Limb (tissue), 2 donors: ENCODE measurements at regions not wholly inside any gene's neighbourhood (a gene's known extent, or its start where the extent isn't known, plus 50 kb on each side); places are given as distances from the start of the nearest gene placed in this dataset.
"Not testable (repeated sequence)": the region's sequence is repeated elsewhere in the genome, so short reads cannot be mapped to it uniquely, and the experiment has no call there.

ENCODE experiments used
- DNase-seq, 2 donors: peaks; one replicate each; pipeline ENCODE4 v3.0.0-alpha.2; 2016; ENCODE audit errors: extremely low spot score in 2 of 2

DNA sequence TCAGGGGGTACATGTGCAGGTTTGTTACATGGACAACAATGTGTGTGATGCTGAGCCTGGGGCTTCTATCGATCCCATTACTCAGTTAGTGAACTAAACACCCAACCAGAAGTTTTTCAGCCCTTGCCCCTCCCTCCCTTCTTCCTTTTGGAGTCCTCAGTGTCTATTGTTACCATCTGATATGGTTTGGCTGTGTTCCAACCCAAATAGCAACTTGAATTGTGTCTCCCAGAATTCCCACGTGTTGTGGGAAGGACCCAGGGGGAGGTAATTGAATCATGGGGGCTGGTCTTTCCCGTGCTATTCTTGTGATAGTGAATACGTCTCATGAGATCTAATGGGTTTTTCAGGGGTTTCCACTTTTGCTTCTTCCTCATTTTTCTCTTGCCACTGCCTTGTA lies 186.3 kb downstream of the AEBP2 start:
- DNase-seq, result not testable (repeated sequence)

DNA sequence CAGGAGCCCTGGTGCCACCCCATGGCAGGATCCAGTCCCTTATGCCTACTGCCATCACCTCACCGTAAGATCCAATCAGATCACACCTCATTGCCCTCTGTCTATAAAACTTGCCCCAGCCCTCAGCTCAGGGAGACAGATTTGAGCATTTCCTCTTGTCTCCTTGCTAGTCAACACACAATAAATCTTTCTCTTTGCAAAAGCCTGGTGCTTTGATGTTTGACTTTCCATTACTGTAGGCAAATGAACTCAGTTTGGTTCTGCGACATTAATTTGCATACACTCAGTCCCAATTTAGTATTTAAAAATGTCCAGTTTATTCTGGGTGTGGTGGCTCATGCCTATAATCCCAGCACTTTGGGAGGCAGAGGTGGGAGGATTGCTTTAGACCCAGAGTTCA lies 188.4 kb downstream of the AEBP2 start:
- DNase-seq, result no peak

DNA sequence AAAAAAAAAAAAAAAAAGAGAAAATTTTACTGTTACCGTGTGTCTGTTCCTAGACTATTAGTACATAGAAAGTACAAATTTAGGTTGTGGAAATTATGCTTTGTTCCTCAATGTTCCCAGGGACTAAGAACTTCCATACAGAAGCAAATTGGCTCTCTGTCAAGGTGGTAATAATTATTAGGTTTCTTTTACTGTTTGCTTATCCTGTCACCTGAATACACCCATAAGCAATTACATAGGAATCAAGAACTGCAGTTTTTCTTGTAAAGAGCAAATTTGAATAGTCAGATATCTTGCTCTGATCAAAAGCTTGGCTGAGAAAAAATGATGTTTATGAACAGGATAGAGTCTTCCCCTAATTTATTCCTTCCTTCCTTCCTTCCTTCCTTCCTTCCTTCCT lies 191.2 kb downstream of the AEBP2 start:
- DNase-seq, result no peak

DNA sequence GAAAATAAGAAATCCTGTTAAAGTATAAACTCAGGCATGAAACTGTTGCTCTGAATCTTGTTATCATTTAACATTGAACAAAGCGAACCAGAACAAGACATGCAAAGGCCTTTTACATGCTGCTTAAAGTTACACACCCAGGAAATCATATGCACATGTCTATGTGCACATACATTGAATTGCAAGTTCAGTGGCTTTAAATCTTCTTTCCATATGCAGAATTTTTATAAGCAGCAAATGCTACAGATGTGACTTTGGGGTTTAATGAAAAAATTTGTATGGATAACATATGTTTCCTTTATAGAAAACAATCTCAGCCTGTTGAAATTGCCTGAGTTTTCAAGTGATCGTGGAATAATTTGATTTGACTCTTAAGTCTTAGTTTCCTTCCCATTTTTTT lies 193.9 kb downstream of the AEBP2 start:
- peak in 1 of 2 donors; percentile 54 for DNase-seq

DNA sequence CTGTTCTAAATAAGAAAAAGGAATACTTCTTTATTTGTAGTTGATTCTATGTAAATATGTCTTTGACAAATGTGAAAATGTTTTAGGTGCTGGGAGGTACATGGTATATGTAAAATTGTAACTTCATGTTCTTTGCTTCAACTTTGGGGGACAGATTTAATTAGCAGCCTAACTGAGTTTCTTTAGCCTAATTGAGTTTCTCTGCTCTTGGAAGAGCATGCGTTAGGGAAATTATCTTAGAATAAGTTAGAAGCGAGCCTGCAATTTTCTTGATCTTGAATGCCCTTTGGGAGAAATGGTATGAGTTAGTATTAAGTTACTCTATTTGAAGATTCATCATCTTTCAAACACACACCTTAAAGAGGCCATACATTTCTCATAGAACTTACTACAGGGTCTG lies 194.3 kb downstream of the AEBP2 start:
- DNase-seq, result no peak

DNA sequence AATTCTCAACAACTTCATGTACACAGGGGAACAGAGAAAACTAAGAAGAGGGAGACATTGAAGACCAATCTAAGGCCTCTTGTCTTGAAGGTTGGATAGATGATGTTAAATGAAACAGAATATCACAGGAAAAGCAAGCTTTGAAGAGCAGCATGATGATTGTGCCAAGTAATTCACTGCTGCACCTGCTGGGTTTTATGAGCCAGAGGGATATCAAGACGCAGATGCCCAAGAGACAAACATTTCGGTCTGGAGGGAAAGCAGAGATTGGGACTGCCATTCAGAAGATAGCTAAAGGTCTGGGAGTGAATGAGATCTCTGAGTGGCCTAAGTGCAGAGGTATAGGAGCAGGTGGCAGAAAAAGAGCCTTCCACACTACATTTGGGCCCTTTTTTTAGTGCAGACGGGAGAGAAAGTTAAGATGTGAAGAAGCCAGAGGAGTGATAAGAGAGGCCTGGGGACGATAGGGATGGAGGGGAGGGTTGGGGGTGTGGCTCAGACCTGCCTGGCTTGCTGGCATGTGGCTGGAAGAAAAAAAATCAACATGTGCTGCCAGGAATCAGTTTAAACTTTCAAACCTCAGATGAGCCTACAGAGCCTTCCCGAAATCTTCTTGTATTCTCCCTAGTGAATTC lies 200.6 kb downstream of the AEBP2 start:
- no peak for DNase-seq

DNA sequence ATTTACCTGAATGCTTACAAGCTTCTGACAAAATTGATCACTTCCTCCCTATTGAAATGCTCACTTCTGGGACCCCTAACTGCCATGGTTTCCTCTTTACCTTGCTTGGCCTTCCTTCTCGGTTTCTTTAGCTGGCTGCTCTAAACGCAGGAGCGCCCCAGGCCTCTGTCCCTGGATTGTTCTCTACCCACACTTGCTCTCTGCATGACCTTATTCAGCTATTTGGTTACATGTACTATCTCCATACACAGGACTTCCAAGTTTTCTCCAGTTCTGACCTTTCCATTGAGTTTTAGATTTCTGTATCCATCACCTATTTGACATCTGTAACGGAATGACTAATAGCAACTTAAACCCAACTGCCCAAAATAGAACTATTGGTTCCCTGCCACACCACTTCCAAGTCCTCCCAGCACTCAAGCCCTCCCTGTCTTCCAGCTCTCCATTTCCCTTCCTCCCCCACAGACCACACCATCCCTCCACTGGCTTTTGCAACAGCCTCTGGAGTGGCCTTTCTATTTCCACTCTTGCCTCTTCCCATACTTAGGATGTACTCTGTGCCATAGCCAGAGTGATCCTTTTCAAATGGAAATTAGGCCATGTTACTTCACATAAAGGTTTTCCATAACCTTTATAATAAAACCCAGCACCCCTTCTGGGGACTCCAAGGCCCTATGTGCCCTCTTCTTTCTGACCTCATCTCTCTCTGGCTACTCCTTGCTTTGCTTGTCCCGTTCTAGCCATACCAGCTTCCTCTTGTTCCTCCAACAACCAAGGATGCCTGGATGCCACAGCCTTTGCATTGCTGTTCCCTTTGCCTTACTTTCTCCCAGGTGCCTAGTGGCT lies 202.2 kb downstream of the AEBP2 start:
- no peak for DNase-seq

DNA sequence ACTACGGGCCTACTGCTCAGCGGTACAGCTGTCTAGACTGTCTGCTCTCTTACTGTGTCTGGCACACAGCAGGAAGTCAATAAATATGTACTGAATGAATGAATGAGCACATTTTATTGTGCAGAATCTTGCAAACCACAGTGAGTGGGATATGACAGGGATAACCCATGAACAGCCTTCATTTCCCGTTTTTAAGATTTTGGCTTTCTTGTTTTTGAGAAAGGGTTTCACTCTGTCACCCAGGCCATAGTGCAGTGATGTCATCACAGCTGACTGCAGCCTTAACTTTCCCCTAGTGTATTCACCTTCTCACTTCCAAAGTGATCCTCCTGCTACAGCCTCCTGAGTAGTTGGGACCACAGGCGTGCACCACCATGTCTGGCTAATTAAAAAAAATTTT lies 203.1 kb downstream of the AEBP2 start:
- DNase-seq, result no peak

DNA sequence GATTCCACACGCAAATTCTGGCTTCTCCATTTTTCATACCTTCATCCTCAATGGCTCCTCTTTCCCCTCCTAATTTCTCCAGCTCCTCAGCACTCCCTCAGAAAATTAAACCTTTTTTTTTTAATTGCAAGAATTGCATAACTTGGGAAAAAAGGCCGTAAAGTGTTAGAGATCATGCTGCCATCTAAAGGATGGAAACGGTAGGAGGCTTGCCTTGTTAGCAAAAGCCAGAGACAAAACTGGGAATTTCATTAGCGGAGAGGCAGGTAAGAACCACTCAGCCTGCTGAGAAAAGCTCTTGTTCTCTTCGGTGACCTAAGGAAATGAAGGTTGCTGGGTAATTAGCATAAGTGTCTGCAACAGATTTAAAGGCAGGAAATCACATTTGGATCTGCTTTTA lies 204.3 kb downstream of the AEBP2 start:
- DNase-seq, result peak in 1 of 2 donors; percentile 72

DNA sequence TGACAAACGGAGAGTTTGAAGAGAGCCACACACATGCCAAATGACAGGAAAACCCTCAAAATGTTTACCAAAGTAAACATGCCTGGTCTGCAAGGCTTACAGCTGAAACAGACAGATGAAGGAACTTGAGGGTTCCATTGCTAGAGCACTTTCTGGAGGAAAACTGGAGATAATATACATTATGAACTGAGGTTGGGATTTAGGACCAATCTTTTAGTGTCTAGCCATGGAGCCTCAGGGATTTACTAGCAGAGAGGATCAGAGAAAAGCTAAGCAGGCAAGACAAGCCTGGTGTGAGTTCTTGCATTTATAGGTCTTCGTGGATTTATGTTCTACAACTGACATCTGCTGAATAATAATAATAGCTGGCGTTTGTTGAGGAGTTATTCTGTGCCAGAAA lies 205.3 kb downstream of the AEBP2 start:
- no peak for DNase-seq

DNA sequence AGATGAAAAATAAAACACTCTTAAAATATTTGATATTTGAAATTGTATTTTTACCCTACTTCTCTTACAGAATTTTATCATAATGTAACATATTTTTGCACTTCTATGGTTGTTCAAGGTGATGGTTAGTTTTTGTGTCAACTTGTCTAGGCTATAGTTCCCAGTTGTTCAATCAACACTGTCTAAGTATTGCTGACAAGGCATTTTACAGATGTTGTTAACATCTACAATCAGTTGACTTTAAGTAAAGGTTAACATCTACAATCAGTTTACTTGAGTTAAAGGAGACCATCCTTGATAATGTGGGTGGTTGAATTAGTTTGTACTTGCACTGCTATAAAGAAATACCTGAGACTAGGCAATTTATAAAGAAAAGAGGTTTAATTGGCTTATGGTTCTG lies 206.5 kb downstream of the AEBP2 start:
- no peak for DNase-seq

DNA sequence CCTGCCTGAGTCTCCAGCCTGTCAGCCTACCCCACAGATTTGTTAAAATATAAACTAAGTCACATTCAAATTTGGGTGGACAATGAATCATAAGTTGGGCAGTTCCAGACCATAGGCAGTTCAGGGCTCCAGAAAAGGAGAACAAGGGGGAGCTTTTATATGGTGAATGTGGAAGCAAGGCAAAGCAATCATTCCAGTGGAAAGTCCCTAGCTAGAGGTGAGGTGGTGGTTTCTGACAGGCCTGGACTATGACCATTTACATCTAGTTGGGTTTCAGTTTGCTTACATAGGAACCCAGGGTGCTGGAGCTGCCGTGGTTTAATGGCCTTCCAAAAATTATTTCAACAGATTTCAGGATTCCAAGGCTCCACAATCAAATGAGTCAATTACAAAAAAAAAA lies 207.3 kb downstream of the AEBP2 start:
- no peak for DNase-seq

DNA sequence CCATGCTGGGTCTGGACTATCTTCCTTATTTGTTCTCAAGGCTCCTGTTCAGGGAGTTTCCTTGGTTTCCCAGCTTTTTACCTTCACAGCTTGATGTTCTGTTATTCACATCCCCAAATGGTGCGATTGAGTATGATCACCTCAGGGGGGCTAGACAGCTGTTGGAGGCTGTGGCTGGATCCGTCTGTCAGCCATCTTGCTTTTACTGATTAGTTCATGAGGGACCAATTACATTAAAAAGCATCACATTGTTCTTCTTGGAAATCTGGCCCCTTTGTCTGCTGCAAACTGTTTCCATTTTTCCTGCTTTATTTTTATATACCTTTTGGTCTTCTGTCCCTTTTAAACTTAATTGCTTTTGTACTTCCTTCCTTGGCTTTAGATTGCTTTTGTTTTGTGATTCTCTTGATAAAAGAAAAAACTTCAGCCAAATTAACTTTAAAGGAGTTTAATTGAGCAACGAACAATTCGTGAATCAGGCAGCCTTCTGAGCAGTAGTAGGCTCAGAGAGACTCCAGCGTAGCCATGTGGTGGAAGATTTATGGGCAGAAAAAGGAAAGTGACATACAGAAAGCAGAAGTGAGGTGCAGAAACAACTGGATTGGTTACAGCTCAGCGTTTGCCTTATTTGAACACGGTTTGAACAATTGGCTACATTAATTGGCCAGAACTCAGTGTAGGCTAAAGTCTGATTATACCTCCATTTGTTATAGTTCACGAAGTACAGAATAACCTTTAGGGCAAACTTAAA lies 208.7 kb downstream of the AEBP2 start:
- no peak for DNase-seq

DNA sequence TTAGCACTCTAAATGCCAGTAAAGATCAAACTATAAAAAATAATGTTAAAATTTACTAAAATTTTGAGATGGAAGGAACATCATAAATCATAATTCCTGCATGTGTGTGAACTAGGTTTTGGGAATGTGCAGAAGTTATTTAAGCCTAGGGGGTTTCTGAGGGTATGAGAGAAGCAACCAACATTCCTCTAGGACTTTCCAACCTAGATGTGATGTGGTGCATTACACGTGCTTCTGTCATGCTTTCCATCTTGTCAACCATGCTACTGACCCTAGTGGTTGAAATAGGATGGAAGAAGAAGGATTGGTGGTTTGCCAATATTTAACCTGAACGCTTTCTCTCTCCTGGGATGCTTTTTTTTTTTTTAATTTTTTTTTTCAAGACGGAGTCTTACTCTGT lies 209.3 kb downstream of the AEBP2 start:
- no peak for DNase-seq

DNA sequence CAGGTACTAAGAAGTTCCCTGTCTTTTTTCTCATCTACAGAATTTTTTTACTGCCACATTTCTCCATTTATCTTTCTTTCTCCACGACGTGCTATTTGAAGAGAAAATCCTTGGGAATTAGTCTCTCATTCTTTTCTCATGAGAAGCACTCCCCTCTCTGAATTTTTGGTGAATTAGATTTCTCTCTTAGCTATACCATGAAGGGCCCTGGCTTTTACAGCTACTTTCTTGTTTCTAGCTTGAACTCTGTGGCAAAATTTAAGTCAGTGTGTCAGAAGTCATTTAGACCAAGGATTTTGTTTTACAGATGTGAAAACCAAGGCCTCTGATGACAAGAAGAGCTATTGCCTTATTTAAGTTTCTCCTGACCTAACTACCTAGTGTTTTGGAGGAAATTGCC lies 213.1 kb downstream of the AEBP2 start:
- no peak for DNase-seq

DNA sequence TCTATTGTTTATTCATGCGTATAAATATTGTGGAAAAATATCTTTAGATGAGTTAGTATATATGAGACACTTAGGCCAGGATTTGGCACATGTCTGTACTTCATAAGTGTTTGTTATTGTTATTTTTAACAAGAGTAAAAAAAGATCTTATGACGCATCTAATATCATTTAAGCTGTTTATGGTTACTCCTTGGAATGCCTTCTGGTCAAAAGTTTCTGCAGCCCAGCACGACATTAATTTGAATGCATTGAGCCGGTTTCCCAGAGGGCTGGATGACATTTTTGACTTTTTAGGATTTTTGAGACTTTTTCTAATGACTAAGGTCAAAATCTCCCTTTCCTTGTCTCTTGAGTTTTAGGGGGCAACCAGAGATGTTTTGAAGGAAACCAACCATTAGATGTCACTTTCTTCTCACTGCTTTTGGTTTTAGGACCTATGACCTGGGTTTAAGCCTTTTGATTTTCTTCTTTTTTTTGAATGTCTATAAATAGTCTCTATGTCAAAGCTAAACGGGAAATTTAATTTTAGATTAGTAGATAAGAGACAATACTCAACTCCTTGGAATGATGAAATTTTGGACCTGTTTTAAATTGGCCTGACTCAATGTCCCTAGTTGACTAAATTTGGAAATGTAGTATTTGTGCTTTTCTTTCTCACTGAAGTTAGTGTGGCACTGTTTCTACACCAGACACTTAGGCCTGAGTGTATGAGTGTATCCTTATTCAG lies 215.5 kb downstream of the AEBP2 start:
- no peak for DNase-seq

DNA sequence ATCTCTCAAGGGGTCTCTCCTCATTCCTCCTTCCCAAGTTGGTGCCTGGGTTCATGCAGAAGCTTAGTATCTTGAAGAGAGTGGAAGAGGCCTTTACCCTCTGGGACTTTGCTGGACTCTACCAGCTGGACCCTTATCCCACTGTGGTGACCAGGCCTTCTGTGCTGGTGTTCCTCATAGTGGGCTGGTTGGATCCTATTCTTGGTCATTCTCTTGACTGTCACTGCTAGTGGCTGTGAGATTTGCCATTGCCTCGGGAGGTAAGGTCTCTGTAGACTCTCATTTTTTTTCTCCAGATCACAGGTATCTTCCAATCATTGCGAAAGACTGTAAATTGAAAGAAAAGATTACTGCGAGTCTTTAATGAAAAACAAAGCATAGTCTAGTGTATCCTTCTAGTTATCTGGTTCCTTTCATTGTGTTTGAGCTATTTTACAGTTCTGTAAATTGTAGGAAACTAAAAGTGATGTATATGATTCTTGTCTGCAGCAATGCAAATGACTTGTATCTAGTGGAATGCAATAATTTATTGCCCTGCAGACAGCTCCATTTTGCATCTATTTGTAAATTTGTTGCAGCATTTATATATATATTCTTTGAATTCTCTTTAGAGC lies 217.9 kb downstream of the AEBP2 start:
- DNase-seq, result no peak

DNA sequence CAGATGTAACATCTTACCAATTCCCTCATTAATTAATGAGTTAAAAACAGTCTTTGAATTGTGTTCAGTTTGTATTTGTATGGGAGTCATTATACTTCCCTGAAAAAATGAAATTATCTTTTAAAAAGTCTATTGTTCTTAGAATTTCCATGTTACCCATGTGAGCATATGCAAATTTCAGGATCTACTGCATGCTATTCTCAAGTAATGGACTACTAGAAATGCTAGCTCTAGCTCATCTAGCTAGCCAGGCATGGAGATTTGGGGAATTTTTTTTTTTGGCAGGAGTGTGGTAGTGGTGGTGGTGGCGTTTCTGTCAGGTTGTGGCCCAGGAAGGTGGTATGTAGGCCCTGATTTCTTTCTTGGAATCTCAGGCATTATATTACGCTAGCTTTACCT lies 218.4 kb downstream of the AEBP2 start:
- no peak for DNase-seq

DNA sequence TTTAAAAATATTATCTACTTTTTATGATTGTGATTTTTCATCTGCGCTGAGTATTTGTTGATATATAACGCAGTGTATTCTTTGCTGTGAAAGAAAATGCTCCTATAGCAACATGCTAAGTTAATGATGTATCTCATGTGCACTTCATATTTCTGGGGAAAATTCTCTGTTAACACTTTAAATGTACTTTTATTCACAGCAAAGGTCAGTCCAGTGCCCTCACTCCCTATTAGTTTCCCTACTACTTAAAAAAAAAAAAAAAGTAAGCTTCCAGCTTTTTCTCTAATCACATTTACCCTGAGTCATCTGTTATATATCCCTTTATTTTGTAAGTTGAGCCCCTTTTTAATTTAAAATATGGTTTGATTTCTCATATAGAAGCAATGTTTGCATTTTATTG lies 219.8 kb downstream of the AEBP2 start:
- DNase-seq, result no peak

DNA sequence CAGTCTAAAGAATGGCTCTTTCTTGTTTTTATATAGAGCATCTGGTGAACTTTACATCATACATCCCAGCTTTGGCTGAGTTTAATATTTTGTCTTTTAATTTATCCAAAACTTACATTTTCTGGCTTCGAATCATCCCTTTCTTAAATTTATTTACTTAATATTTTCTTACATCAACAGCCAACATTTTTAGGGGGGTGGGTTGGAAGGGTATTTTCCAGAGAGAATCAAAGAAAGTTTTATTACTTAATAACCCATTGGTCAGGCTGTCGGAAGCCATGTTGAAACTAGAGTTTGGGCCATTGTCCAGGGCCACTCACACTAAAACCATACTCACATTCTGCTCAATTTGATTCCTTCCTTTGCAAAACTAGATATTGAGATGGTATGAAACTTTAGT lies 220.2 kb downstream of the AEBP2 start:
- peak in 1 of 2 donors; percentile 36 for DNase-seq

DNA sequence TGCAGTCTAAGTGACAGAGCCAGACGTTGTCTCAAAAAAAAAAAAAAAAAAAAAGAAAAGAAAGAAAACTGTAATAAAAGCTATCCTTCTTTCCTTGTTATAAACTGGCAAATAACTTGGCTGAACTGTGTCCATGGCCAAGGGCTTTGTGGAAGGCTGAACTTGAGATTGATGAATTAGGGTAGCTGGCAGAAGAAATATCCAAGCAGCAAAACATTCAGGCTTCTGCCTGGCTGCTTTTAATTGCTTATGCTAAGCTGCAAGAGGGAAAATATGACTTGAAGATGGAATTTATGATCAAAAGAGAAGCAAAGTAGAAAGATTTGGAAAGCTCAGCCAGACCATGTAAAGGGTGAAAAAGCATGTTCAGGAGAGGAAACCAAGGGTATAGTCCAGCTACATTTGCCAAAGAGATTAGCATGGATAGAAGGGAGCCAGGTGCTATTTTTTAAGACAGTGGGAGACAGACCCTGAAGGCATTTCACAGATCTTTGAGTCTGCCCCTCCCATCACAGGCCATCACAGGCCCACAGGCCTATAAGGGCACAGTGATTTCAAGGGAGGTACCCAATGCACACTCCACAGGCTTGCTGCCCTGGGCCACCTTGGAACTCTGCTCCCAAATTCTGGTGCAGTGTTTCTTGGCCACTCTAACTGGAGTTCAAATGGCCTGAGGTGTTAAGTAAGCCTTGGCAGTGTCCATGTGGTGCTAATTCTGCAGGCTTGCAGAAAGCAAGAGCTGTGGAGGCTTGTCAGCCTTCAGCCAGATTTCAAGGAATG lies 226.0 kb downstream of the AEBP2 start:
- DNase-seq, result peak in 1 of 2 donors; percentile 27
